ENCODE measurements at regions not wholly inside any gene's neighbourhood (a gene's known extent, or its start where the extent isn't known, plus 50 kb on each side); places are given as distances from the start of the nearest gene placed in this dataset.

DNA sequence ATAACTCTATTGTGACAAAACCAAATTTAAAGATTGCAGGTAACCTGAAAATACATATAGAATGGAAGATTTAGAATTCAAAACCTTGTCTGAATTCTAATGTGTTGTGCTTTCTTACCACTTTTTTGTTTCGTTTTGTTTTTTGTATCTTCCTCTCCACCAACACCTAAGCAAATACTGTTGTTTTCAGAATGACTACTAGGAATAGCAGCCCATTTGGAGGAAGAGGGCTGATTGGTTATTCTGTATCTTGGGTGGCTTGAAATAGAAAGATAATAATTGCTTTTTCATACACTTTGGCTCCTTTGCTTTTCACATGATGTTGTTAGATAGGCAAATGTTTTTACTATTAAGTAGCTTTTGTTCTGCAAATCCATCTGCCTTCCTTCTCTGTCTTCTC lies 61.0 kb upstream of the LRRC7 start:
- intact Hi-C loops (cut with DNase I; ENCODE audit: low total_unique reads) = no loop called here
- no peak overlapping the region for H3K27ac ChIP-seq

GRCh38 chr1:69510026-69510425 lies 57.7 kb upstream of the LRRC7 start:
- Histone ChIP-seq H3K36me3 (no peaks in the 10 kb centered on the region), H3K4me1 (no peaks in the 10 kb centered on the region), H3K4me3 (no peak overlapping the region), H3K9me3 (no peaks in the 10 kb centered on the region), H3K27ac (no peak overlapping the region), H3K27me3 (no peaks in the 10 kb centered on the region)
- in situ Hi-C loops (cut with MboI; ENCODE audit: low sequenced_read_pairs in 4 of 4) (no loop called here), intact Hi-C loops (cut with DNase I; ENCODE audit: low total_unique reads) (no loop called here)
- no peak for ATAC-seq
- DNase-seq = no peak
- TF ChIP-seq CTCF (IDR thresholded peaks at IDR 0.05 in 4 of 5, conservative IDR thresholded peaks at IDR 0.05 in 1 of 5) (no peak), POLR2A (IDR thresholded peaks at IDR 0.05) (no peak)

More for the DNA sequence above, 61.0 kb upstream of the LRRC7 start:
- DNase-seq (no peak), ATAC-seq (no peak)
- Histone ChIP-seq H3K4me1 (no peaks in the 10 kb centered on the region), H3K36me3 (no peaks in the 10 kb centered on the region), H3K4me3 (no peak overlapping the region), H3K9me3 (no peaks in the 10 kb centered on the region), H3K27me3 (no peaks in the 10 kb centered on the region)
- TF ChIP-seq POLR2A (IDR thresholded peaks at IDR 0.05) = no peak
- in situ Hi-C loops (cut with MboI; ENCODE audit: low sequenced_read_pairs in 4 of 4) = no loop called here

DNA sequence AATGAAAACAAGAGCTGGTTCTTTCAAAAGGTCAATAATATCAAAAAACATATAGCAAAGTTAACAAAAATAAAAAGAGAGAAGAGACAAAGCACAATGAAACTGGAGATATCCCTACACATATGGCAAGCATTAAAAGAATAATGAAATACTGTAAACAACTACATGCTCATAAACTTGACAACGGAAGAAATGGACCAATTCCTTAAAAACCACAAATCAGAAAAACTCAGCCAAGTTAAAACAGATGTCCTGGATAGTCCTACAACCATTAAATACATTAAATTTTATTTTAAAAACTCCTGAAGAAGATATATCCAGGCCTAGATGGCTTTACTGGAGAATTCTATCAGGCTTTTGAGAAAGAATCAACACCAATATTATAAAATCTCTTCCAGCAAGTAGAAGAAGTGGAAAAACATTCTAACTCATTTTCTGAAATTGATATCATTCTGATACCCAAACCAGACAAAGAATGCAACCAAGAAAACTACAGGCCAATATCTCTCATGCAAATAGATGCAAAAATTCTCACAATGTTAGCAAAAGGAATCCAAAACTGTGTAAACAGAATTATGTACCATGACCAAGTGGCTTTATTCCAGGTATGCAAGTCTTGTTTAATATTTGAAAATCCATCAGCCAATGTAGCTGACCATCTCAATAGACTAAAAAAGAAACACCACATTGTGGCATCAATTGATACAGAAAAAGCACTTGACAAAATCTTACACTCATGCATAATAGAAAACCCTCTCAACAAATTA lies 56.1 kb upstream of the LRRC7 start:
- TF ChIP-seq POLR2A (IDR thresholded peaks at IDR 0.05) (no peak), CTCF (IDR thresholded peaks at IDR 0.05 in 4 of 5, conservative IDR thresholded peaks at IDR 0.05 in 1 of 5) (no peak)
- in situ Hi-C loops (cut with MboI; ENCODE audit: low sequenced_read_pairs in 4 of 4) = no loop called here
- Histone ChIP-seq H3K9me3 (no peaks in the 10 kb centered on the region), H3K36me3 (no peaks in the 10 kb centered on the region), H3K4me3 (no peak overlapping the region), H3K27ac (no peak overlapping the region), H3K4me1 (no peaks in the 10 kb centered on the region), H3K27me3 (no peaks in the 10 kb centered on the region)
- ATAC-seq (no peak), DNase-seq (no peak)
- intact Hi-C loops (cut with DNase I; ENCODE audit: low total_unique reads) = no loop called here

- no peaks in the 10 kb centered on the region for H3K27me3 ChIP-seq
- ATAC-seq = no peak
- no peaks in the 10 kb centered on the region for H3K36me3 ChIP-seq
- H3K27ac ChIP-seq = no peak overlapping the region
- no peaks in the 10 kb centered on the region for H3K9me3 ChIP-seq
- no peak for TF ChIP-seq POLR2A (IDR thresholded peaks at IDR 0.05)
- H3K4me3 ChIP-seq = no peak overlapping the region
- no peak for DNase-seq
- in situ Hi-C loops (cut with MboI; ENCODE audit: low sequenced_read_pairs in 4 of 4) (no loop called here), intact Hi-C loops (cut with DNase I; ENCODE audit: low total_unique reads) (no loop called here)
- H3K4me1 ChIP-seq = no peaks in the 10 kb centered on the region
Measured at GRCh38 chr1:69513601-69514000, 54.1 kb upstream of the LRRC7 start.

Measured in gastrocnemius medialis (tissue), 4 donors.